Stimulated activated CD8-positive, alpha-beta memory T cell treated with anti-CD3 and anti-CD28 coated beads, Interleukin-2, amount 100 ng/mL, for 1 hour (primary cell): ENCODE measurements at regions not wholly inside any gene's neighbourhood (a gene's known extent, or its start where the extent isn't known, plus 50 kb on each side); places are given as distances from the start of the nearest gene placed in this dataset.

ENCODE experiments used
- DNase-seq, 2 donors: peaks; one replicate each; pipeline ENCODE4 v3.0.0-alpha.2; 2020; ENCODE audit warnings: low read depth in 2 of 2

- DNase-seq: no peak
Observed at GRCh38 chr1:101152633-101153032, 84.2 kb upstream of the S1PR1 start.

GRCh38 chr1:101151286-101151685, 85.5 kb upstream of the S1PR1 start:
- no peak for DNase-seq

GRCh38 chr1:101150670-101151069, 86.1 kb upstream of the S1PR1 start:
- no peak for DNase-seq

- no peak for DNase-seq
Observed at GRCh38 chr1:101150266-101150665, 86.6 kb upstream of the S1PR1 start.

- DNase-seq: no peak
Observed at GRCh38 chr1:101148980-101149379, 87.8 kb upstream of the S1PR1 start.

GRCh38 chr1:101147381-101147780, 89.4 kb upstream of the S1PR1 start:
- no peak for DNase-seq

- no peak for DNase-seq
Observed at GRCh38 chr1:101145449-101145820, 91.4 kb upstream of the S1PR1 start.

GRCh38 chr1:101144671-101145448, 92.0 kb upstream of the S1PR1 start:
- DNase-seq: no peak

GRCh38 chr1:101142244-101142643, 94.6 kb upstream of the S1PR1 start:
- DNase-seq: no peak

- DNase-seq: no peak
Observed at GRCh38 chr1:101141376-101141775, 95.4 kb upstream of the S1PR1 start.

GRCh38 chr1:101139821-101140718, 96.7 kb upstream of the S1PR1 start:
- DNase-seq: no peak

- DNase-seq: no peak
Observed at GRCh38 chr1:101139130-101139529, 97.7 kb upstream of the S1PR1 start.

- no peak for DNase-seq
Observed at GRCh38 chr1:101137144-101138126, 99.4 kb upstream of the S1PR1 start.

GRCh38 chr1:101136739-101137138, 100.1 kb upstream of the S1PR1 start:
- no peak for DNase-seq

- no peak for DNase-seq
Observed at GRCh38 chr1:101136271-101136670, 100.5 kb upstream of the S1PR1 start.

GRCh38 chr1:101135526-101135925, 101.3 kb upstream of the S1PR1 start:
- DNase-seq: no peak

GRCh38 chr1:101131239-101131843, 105.5 kb upstream of the S1PR1 start:
- DNase-seq: no peak

GRCh38 chr1:101130673-101131072, 105.1 kb upstream of the DPH5 start:
- no peak for DNase-seq

GRCh38 chr1:101128846-101129245, 103.3 kb upstream of the DPH5 start:
- DNase-seq: no peak

- no peak for DNase-seq
Observed at GRCh38 chr1:101128211-101128727, 102.7 kb upstream of the DPH5 start.

- DNase-seq: no peak
Observed at GRCh38 chr1:101124405-101124804, 98.8 kb upstream of the DPH5 start.
